Neural cell (in vitro differentiated cells): ENCODE measurements at regions not wholly inside any gene's neighbourhood (a gene's known extent, or its start where the extent isn't known, plus 50 kb on each side); places are given as distances from the start of the nearest gene placed in this dataset.

Experiments
- H2AFZ ChIP-seq: fragments of 200-600, 300-800 bp; sonication (generic), shearing (Covaris generic); 2 replicates; pipeline ENCODE4 v1.6.0; 2014; ENCODE audit warnings: low read depth, mild to moderate bottlenecking, antibody characterized with exemption, low read length, moderate library complexity
- H3F3A ChIP-seq: fragments of 200-600 bp; shearing (Covaris generic); 2 replicates; pipeline ENCODE4 v1.6.1; 2016; ENCODE audit warnings: mild to moderate bottlenecking, moderate library complexity, mixed read lengths, antibody characterized with exemption, low read length; ENCODE audit not compliant: insufficient read depth, poor library complexity, severe bottlenecking
- H3K27ac ChIP-seq: fragments of 200-600, 300-800 bp; sonication (generic), shearing (Covaris generic); 2 replicates; pipeline ENCODE4 v1.5.1; 2014; ENCODE audit warnings: mild to moderate bottlenecking, low read length, moderate library complexity
- H3K27me3 ChIP-seq: fragments of 300-800, 200-600 bp; sonication (generic), shearing (Covaris generic); 2 replicates; pipeline ENCODE4 v1.6.0; 2014; ENCODE audit warnings: mild to moderate bottlenecking, low read depth, low read length, moderate library complexity; ENCODE audit not compliant: insufficient read depth
- H3K36me3 ChIP-seq: fragments of 300-800, 200-600 bp; sonication (generic), shearing (Covaris generic); 2 replicates; pipeline ENCODE4 v1.5.1; 2014; ENCODE audit warnings: mild to moderate bottlenecking, antibody characterized with exemption, low read length, moderate library complexity; ENCODE audit not compliant: insufficient read depth
- H3K4me2 ChIP-seq: fragments of 300-800, 200-600 bp; sonication (generic), shearing (Covaris generic); 2 replicates; pipeline ENCODE4 v1.6.0; 2014; ENCODE audit warnings: mild to moderate bottlenecking, low read length
- H3K4me3 ChIP-seq: fragments of 300-800, 200-600 bp; sonication (generic), shearing (Covaris generic); 2 replicates; pipeline ENCODE4 v1.5.1; 2014; ENCODE audit warnings: mild to moderate bottlenecking, low read length, moderate library complexity
- H3K79me2 ChIP-seq: fragments of 200-600 bp; shearing (Covaris generic); replicated peaks from 2 replicates; pipeline ENCODE4 v1.6.0; 2014; ENCODE audit warnings: mild to moderate bottlenecking, low read length, moderate library complexity; ENCODE audit not compliant: insufficient read depth
- H3K9ac ChIP-seq: fragments of 300-800, 200-600 bp; sonication (generic), shearing (Covaris generic); 2 replicates; pipeline ENCODE4 v1.6.1; 2016; ENCODE audit warnings: mild to moderate bottlenecking, low read length, mixed read lengths
- H3K9me2 ChIP-seq: fragments of 200-600 bp; shearing (Covaris generic); 2 replicates; pipeline ENCODE4 v1.6.1; 2016; ENCODE audit warnings: mild to moderate bottlenecking, low read length, mixed read lengths; ENCODE audit not compliant: insufficient read depth
- H3K9me3 ChIP-seq: fragments of 200-600, 300-800 bp; sonication (generic), shearing (Covaris generic); 2 replicates; pipeline ENCODE4 v1.6.1; 2016; ENCODE audit warnings: mild to moderate bottlenecking, mixed run types, low read length, moderate library complexity, mixed read lengths
- H4K20me1 ChIP-seq: fragments of 200-600 bp; shearing (Covaris generic); 2 replicates; pipeline ENCODE4 v1.6.1; 2016; ENCODE audit warnings: mild to moderate bottlenecking, mixed run types; ENCODE audit not compliant: insufficient read depth
- EP300 ChIP-seq: fragments of 450-650 bp; conservative IDR thresholded peaks from 2 replicates; pipeline ENCODE4 v1.6.1; 2014; ENCODE audit warnings: antibody characterized with exemption, mild to moderate bottlenecking, moderate library complexity; ENCODE audit not compliant: poor library complexity, severe bottlenecking
- EZH2 ChIP-seq: fragments of 200-600, 300-800 bp; shearing (Covaris generic), sonication (generic); IDR thresholded peaks from 2 replicates; pipeline ENCODE4 v1.6.1; 2014; ENCODE audit warnings: antibody characterized with exemption, low read length, borderline replicate concordance, mild to moderate bottlenecking; ENCODE audit not compliant: insufficient read depth, poor library complexity, severe bottlenecking
- MXI1 ChIP-seq: fragments of 450-650 bp; conservative IDR thresholded peaks from 2 replicates; pipeline ENCODE4 v1.6.1; 2014; ENCODE audit warnings: antibody characterized with exemption, mild to moderate bottlenecking; ENCODE audit not compliant: poor library complexity, severe bottlenecking
- POLR2AphosphoS5 ChIP-seq: IDR thresholded peaks from 2 replicates; pipeline ENCODE4 v1.6.1; 2012
- RAD21 ChIP-seq: fragments of 450-650 bp; conservative IDR thresholded peaks from 2 replicates; pipeline ENCODE4 v1.6.1; 2014; ENCODE audit warnings: antibody characterized with exemption, mild to moderate bottlenecking, moderate library complexity
- SMC3 ChIP-seq: fragments of 450-650 bp; conservative IDR thresholded peaks from 2 replicates; pipeline ENCODE4 v1.6.1; 2014; ENCODE audit warnings: antibody characterized with exemption, mild to moderate bottlenecking, moderate library complexity; ENCODE audit not compliant: poor library complexity
- TAF1 ChIP-seq: IDR thresholded peaks from 2 replicates; pipeline ENCODE4 v1.6.1; 2012; ENCODE audit warnings: low read depth
- TF ChIP-seq, protein P1 (sequence below): IDR thresholded peaks from 2 replicates; pipeline ENCODE4 v1.6.1; 2012; ENCODE audit warnings: borderline replicate concordance
- TF ChIP-seq, protein P2 (sequence below): fragments of 450-650 bp; IDR thresholded peaks from 2 replicates; pipeline ENCODE4 v1.5.1; 2014; ENCODE audit warnings: antibody characterized with exemption, mild to moderate bottlenecking, moderate library complexity; ENCODE audit not compliant: poor library complexity, severe bottlenecking

DNA sequence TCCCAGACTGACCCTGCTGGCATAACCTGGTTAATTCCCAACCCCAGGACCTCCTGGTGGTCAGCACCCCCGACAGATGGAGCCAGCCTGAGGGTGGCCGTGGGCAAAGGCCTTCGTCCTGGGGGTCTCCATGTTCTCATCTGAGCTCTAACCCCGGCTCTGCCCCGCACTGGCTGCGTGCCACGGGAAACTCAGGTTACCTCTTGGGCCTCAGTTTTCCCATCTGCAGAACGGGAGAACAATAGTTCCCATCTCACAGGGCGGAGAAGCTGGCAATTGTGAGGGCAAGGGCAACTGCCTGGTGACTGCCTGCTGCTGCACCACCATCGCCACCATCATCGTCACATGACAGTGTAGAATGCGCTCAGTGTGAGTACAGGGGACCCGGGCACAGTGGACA lies 77.9 kb downstream of the RFLNA start:
- H2AFZ ChIP-seq: no peak overlapping the region
- no peak overlapping the region for H3K9ac ChIP-seq
- H3K36me3 ChIP-seq: no peaks in the 10 kb centered on the region
- no peaks in the 10 kb centered on the region for H3K27me3 ChIP-seq
- H3F3A ChIP-seq: no peaks in the 10 kb centered on the region
- no peak overlapping the region for H3K4me2 ChIP-seq
- H3K9me2 ChIP-seq: no peaks in the 10 kb centered on the region
- TF ChIP-seq, protein P1, sequence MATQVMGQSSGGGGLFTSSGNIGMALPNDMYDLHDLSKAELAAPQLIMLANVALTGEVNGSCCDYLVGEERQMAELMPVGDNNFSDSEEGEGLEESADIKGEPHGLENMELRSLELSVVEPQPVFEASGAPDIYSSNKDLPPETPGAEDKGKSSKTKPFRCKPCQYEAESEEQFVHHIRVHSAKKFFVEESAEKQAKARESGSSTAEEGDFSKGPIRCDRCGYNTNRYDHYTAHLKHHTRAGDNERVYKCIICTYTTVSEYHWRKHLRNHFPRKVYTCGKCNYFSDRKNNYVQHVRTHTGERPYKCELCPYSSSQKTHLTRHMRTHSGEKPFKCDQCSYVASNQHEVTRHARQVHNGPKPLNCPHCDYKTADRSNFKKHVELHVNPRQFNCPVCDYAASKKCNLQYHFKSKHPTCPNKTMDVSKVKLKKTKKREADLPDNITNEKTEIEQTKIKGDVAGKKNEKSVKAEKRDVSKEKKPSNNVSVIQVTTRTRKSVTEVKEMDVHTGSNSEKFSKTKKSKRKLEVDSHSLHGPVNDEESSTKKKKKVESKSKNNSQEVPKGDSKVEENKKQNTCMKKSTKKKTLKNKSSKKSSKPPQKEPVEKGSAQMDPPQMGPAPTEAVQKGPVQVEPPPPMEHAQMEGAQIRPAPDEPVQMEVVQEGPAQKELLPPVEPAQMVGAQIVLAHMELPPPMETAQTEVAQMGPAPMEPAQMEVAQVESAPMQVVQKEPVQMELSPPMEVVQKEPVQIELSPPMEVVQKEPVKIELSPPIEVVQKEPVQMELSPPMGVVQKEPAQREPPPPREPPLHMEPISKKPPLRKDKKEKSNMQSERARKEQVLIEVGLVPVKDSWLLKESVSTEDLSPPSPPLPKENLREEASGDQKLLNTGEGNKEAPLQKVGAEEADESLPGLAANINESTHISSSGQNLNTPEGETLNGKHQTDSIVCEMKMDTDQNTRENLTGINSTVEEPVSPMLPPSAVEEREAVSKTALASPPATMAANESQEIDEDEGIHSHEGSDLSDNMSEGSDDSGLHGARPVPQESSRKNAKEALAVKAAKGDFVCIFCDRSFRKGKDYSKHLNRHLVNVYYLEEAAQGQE: no peak
- TF ChIP-seq EP300 (no peak), TAF1 (no peak), MXI1 (no peak), SMC3 (no peak)
- H3K27ac ChIP-seq: no peak overlapping the region
- H4K20me1 ChIP-seq: no peaks in the 10 kb centered on the region
- no peak overlapping the region for H3K4me3 ChIP-seq
- H3K79me2 ChIP-seq: no peaks in the 10 kb centered on the region
- H3K9me3 ChIP-seq: no peaks in the 10 kb centered on the region

DNA sequence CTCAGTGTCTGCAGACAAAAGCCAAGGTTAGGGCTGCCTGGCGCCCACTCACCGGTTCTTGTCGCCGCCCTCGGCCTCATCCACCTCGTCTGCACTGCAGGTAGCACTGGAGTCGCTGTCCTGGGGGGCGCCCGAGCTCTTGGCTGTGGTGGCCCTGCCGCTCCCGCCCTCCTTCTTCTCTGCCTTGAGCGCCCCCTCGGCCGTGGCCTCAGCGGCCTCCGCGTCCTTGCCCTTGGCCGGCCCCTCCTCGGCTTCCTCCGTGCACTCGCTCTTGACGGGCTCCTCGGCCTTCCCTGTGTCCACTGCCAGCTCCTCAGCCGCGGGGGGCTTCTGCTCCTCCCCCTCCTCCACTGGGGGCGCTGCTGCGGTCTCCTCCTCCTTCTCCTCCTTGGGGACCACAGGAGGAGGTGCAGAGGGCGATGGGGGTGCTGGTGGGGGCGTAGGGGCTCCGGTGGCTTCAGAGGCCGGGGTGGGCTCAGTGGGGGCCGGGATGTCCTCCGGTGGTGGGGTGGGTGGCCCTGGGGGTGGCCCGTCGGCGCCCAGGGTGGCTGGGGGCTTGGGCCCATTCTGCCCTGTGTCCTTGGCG lies 77.2 kb downstream of the RFLNA start:
- no peaks in the 10 kb centered on the region for H4K20me1 ChIP-seq
- H3K4me2 ChIP-seq: no peak overlapping the region
- H3K9me2 ChIP-seq: no peaks in the 10 kb centered on the region
- H3K9me3 ChIP-seq: no peaks in the 10 kb centered on the region
- no peaks in the 10 kb centered on the region for H3K79me2 ChIP-seq
- no peaks in the 10 kb centered on the region for H3K27me3 ChIP-seq
- no peak overlapping the region for H2AFZ ChIP-seq
- H3K9ac ChIP-seq: no peak overlapping the region
- no peaks in the 10 kb centered on the region for H3F3A ChIP-seq
- no peaks in the 10 kb centered on the region for H3K36me3 ChIP-seq
- TF ChIP-seq, protein P2, sequence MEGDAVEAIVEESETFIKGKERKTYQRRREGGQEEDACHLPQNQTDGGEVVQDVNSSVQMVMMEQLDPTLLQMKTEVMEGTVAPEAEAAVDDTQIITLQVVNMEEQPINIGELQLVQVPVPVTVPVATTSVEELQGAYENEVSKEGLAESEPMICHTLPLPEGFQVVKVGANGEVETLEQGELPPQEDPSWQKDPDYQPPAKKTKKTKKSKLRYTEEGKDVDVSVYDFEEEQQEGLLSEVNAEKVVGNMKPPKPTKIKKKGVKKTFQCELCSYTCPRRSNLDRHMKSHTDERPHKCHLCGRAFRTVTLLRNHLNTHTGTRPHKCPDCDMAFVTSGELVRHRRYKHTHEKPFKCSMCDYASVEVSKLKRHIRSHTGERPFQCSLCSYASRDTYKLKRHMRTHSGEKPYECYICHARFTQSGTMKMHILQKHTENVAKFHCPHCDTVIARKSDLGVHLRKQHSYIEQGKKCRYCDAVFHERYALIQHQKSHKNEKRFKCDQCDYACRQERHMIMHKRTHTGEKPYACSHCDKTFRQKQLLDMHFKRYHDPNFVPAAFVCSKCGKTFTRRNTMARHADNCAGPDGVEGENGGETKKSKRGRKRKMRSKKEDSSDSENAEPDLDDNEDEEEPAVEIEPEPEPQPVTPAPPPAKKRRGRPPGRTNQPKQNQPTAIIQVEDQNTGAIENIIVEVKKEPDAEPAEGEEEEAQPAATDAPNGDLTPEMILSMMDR: no peak
- TF ChIP-seq, protein P1: no peak
- TF ChIP-seq RAD21: no peak
- TF ChIP-seq SMC3: no peak
- no peak for TF ChIP-seq POLR2AphosphoS5
- TF ChIP-seq EP300: no peak
- no peak for TF ChIP-seq MXI1
- no peak for TF ChIP-seq TAF1
- TF ChIP-seq EZH2: no peak
- H3K27ac ChIP-seq: no peak overlapping the region
- H3K4me3 ChIP-seq: no peak overlapping the region
